HuH-7.5 (cell line): ENCODE measurements at regions not wholly inside any gene's neighbourhood (a gene's known extent, or its start where the extent isn't known, plus 50 kb on each side); places are given as distances from the start of the nearest gene placed in this dataset.

ENCODE experiments used
- DNase-seq: peaks from one replicate; pipeline ENCODE4 v3.0.0; 2011; ENCODE audit warnings: low spot score

GRCh38 chr20:21577551-21577950 is 63.7 kb upstream of the NKX2-2 start:
- DNase-seq, result no peak

- DNase-seq, result no peak
Measured at GRCh38 chr20:21575981-21576740, 62.3 kb upstream of the NKX2-2 start.

GRCh38 chr20:21575167-21575566 is 61.3 kb upstream of the NKX2-2 start:
- no peak for DNase-seq

GRCh38 chr20:21574443-21574842 is 60.6 kb upstream of the NKX2-2 start:
- DNase-seq, result no peak

GRCh38 chr20:21573259-21573658 is 59.4 kb upstream of the NKX2-2 start:
- no peak for DNase-seq

GRCh38 chr20:21571841-21572690 is 58.2 kb upstream of the NKX2-2 start:
- no peak for DNase-seq

GRCh38 chr20:21570285-21570992 is 56.6 kb upstream of the NKX2-2 start:
- no peak for DNase-seq

- DNase-seq, result no peak
Measured at GRCh38 chr20:21569586-21569985, 55.7 kb upstream of the NKX2-2 start.

GRCh38 chr20:21564127-21564773 is 50.4 kb upstream of the NKX2-2 start:
- peak; percentile 28 for DNase-seq
